ENCODE measurements at regions not wholly inside any gene's neighbourhood (a gene's known extent, or its start where the extent isn't known, plus 50 kb on each side); places are given as distances from the start of the nearest gene placed in this dataset.

- intact Hi-C loops (cut with DNase I) = no loop called here
- no peaks in the 10 kb centered on the region for H3K27me3 ChIP-seq
- H3K9me3 ChIP-seq = no peaks in the 10 kb centered on the region
- TF ChIP-seq CTCF (IDR thresholded peaks at IDR 0.05) (no peak), POLR2A (IDR thresholded peaks at IDR 0.05) (no peak)
- DNase-seq (no peak), ATAC-seq (no peak)
- no peak overlapping the region for H3K4me3 ChIP-seq
- no peaks in the 10 kb centered on the region for H3K36me3 ChIP-seq
- no peak overlapping the region for H3K27ac ChIP-seq
- H3K4me1 ChIP-seq = no peaks in the 10 kb centered on the region
Measured at GRCh38 chrX:110578270-110578669, 217.3 kb downstream of the CHRDL1 start.

- Histone ChIP-seq H3K4me3 (no peak overlapping the region), H3K27ac (no peak overlapping the region), H3K9me3 (no peaks in the 10 kb centered on the region), H3K36me3 (no peaks in the 10 kb centered on the region), H3K4me1 (peaks cover 0 to 8% (median 0%) of the 10 kb centered on the region in 4 donors), H3K27me3 (no peaks in the 10 kb centered on the region)
- TF ChIP-seq POLR2A (IDR thresholded peaks at IDR 0.05) (no peak), CTCF (IDR thresholded peaks at IDR 0.05) (no peak)
- no peak for ATAC-seq
- intact Hi-C loops (cut with DNase I) = no loop called here
- no peak for DNase-seq
- WGBS (ENCODE audit: insufficient coverage, low coverage, low lambda C conversion rate, missing lambda C conversion rate) = 30% methylated on average over 3 of the region's 3 CpGs
Measured at GRCh38 chrX:110584083-110584482, 211.5 kb downstream of the CHRDL1 start.

GRCh38 chrX:110588164-110588563, 207.5 kb downstream of the CHRDL1 start:
- Histone ChIP-seq H3K4me3 (no peak overlapping the region), H3K9me3 (no peaks in the 10 kb centered on the region), H3K27me3 (no peaks in the 10 kb centered on the region), H3K36me3 (no peaks in the 10 kb centered on the region), H3K4me1 (peaks cover 0 to 8% (median 0%) of the 10 kb centered on the region in 4 donors), H3K27ac (no peak overlapping the region)
- no peak for TF ChIP-seq POLR2A (IDR thresholded peaks at IDR 0.05)
- no peak for TF ChIP-seq CTCF (IDR thresholded peaks at IDR 0.05)
- intact Hi-C loops (cut with DNase I) = no loop called here
- ATAC-seq = peak; percentile 76 to 95 (median 80)
- DNase-seq = no peak
- 16% methylated on average over 2 of the region's 2 CpGs for WGBS (ENCODE audit: insufficient coverage, low coverage, low lambda C conversion rate, missing lambda C conversion rate)

GRCh38 chrX:110588853-110589252, 206.8 kb downstream of the CHRDL1 start:
- no peak overlapping the region for H3K27ac ChIP-seq
- TF ChIP-seq POLR2A (IDR thresholded peaks at IDR 0.05) (no peak), CTCF (IDR thresholded peaks at IDR 0.05) (peak in 3 of 4 donors; percentile 7 to 32 (median 8))
- H3K27me3 ChIP-seq = no peaks in the 10 kb centered on the region
- 46% methylated on average over 2 of the region's 2 CpGs for WGBS (ENCODE audit: insufficient coverage, low coverage, low lambda C conversion rate, missing lambda C conversion rate)
- intact Hi-C loops (cut with DNase I) = no loop called here
- peak; percentile 77 to 91 (median 84) for ATAC-seq
- H3K4me1 ChIP-seq = peaks cover 0 to 8% (median 0%) of the 10 kb centered on the region in 4 donors
- DNase-seq = no peak
- no peak overlapping the region for H3K4me3 ChIP-seq
- no peaks in the 10 kb centered on the region for H3K9me3 ChIP-seq
- H3K36me3 ChIP-seq = no peaks in the 10 kb centered on the region

- 67% methylated on average over 3 of the region's 8 CpGs for WGBS (ENCODE audit: insufficient coverage, low coverage, low lambda C conversion rate, missing lambda C conversion rate)
- TF ChIP-seq POLR2A (IDR thresholded peaks at IDR 0.05) (no peak), CTCF (IDR thresholded peaks at IDR 0.05) (no peak)
Measured at GRCh38 chrX:110600745-110601310, 194.8 kb downstream of the CHRDL1 start.

More at GRCh38 chrX:110600745-110601310, 194.8 kb downstream of the CHRDL1 start:
- H3K4me1 ChIP-seq = no peaks in the 10 kb centered on the region
- no peak overlapping the region for H3K27ac ChIP-seq
- H3K9me3 ChIP-seq = no peaks in the 10 kb centered on the region
- no peaks in the 10 kb centered on the region for H3K27me3 ChIP-seq
- intact Hi-C loops (cut with DNase I) = no loop called here
- ATAC-seq = no peak
- H3K36me3 ChIP-seq = no peaks in the 10 kb centered on the region
- H3K4me3 ChIP-seq = no peak overlapping the region
- DNase-seq = no peak

All from right lobe of liver (tissue), 6 donors.